Kidney epithelial cell (primary cell): ENCODE measurements at regions not wholly inside any gene's neighbourhood (a gene's known extent, or its start where the extent isn't known, plus 50 kb on each side); places are given as distances from the start of the nearest gene placed in this dataset.

Experiments used
- DNase-seq: peaks from one replicate; pipeline ENCODE4 v3.0.0-alpha.2; 2010; ENCODE audit warnings: low read depth
- H3K27me3 ChIP-seq: 2 replicates; pipeline ENCODE4 v1.6.0; 2011; ENCODE audit warnings: low read length; ENCODE audit not compliant: control insufficient read depth, insufficient read depth
- H3K36me3 ChIP-seq: 2 replicates; pipeline ENCODE4 v1.5.1; 2011; ENCODE audit warnings: low read length; ENCODE audit not compliant: control insufficient read depth, insufficient read depth
- H3K4me3 ChIP-seq: 2 replicates; pipeline ENCODE4 v1.5.1; 2011; ENCODE audit warnings: low read depth, mild to moderate bottlenecking, control low read depth, low read length
- CTCF ChIP-seq: IDR thresholded peaks from 2 replicates; pipeline ENCODE4 v1.5.1; 2011; ENCODE audit warnings: mild to moderate bottlenecking, moderate library complexity, low read length, control low read depth, inconsistent platforms; ENCODE audit not compliant: insufficient read depth, poor library complexity, severe bottlenecking

DNA sequence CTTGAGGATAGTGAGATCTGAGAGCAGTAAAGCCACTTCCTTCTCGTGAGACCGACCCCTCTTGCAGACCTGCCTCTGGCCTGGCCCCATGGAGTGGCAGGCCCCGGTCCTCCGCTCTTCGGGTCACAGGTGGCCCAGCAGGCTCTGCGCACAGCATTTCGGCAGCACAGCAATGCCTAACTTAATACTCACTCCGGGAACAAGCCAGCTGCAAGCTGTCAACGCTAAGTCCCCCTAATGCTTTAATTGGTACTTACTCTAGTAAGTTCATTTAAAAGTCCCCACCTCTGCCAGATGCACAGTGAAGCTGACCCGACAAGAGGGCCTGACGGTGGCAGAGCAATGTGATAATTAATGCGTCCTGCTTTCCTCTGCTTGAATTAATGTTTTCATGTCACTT, 349.3 kb upstream of the B3GAT1 start:
- TF ChIP-seq CTCF: no peak
- Histone ChIP-seq H3K4me3 (no peak overlapping the region), H3K36me3 (no peaks in the 10 kb centered on the region), H3K27me3 (no peaks in the 10 kb centered on the region)
- DNase-seq: no peak

DNA sequence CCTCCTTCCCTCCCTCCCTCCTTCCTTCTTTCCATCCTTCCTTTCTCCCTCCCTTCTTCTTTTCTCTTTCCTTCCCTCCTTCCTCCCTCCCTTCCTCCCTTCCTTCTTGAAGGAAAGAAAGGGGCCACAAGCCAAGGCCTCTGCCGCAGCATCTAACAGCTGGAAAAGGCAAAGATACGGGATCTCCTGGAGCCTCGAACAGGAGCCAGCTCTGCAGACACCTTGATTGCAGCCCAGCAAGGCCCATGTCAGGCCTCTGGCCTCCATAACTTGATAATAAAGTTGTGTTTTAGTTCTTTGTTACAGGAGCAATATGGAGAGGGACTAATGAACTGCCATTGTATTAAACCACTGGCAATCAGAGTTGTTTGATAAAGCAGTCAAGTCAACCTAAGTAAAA, 348.9 kb upstream of the B3GAT1 start:
- no peaks in the 10 kb centered on the region for H3K36me3 ChIP-seq
- no peak for TF ChIP-seq CTCF
- no peaks in the 10 kb centered on the region for H3K27me3 ChIP-seq
- no peak overlapping the region for H3K4me3 ChIP-seq
- DNase-seq: no peak

DNA sequence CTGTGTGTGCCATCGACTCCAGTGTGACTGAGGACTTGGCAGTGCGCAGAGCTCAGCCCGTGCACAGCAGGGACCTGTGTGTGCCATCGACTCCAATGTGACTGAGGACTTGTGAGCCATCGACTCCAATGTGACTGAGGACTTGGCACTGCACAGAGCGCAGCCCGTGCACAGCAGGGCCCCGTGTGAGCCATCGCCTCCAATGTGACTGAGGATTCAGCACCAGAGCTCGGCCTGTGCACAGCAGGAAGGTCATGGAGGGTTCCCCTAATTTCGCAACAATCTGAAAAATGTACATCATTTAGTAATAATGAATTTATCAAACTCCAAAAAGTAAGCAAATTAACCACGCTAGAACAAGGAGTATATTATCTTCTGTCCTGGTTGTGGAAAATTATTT, 348.3 kb upstream of the B3GAT1 start:
- no peak for TF ChIP-seq CTCF
- Histone ChIP-seq H3K27me3 (no peaks in the 10 kb centered on the region), H3K36me3 (no peaks in the 10 kb centered on the region), H3K4me3 (no peak overlapping the region)
- DNase-seq: no peak

- DNase-seq: no peak
- no peak for TF ChIP-seq CTCF
- H3K4me3 ChIP-seq: no peak overlapping the region
- no peaks in the 10 kb centered on the region for H3K27me3 ChIP-seq
- H3K36me3 ChIP-seq: no peaks in the 10 kb centered on the region
Measured at GRCh38 chr11:134759855-134760254, 347.8 kb upstream of the B3GAT1 start.

- DNase-seq: no peak
- Histone ChIP-seq H3K36me3 (no peaks in the 10 kb centered on the region), H3K4me3 (no peak overlapping the region), H3K27me3 (no peaks in the 10 kb centered on the region)
- TF ChIP-seq CTCF: no peak
Measured at GRCh38 chr11:134759274-134759673, 347.2 kb upstream of the B3GAT1 start.

GRCh38 chr11:134758342-134758931, 346.4 kb upstream of the B3GAT1 start:
- no peak overlapping the region for H3K4me3 ChIP-seq
- TF ChIP-seq CTCF: no peak
- no peak for DNase-seq
- no peaks in the 10 kb centered on the region for H3K36me3 ChIP-seq
- H3K27me3 ChIP-seq: no peaks in the 10 kb centered on the region
